H1 (cell line): ENCODE measurements at regions not wholly inside any gene's neighbourhood (a gene's known extent, or its start where the extent isn't known, plus 50 kb on each side); places are given as distances from the start of the nearest gene placed in this dataset.

Experiments used
- NANOG ChIP-seq: IDR thresholded peaks from 2 replicates; pipeline ENCODE4 v1.6.1; 2011; ENCODE audit warnings: low read length, low read depth, mild to moderate bottlenecking, inconsistent platforms; ENCODE audit not compliant: insufficient read depth, poor library complexity, severe bottlenecking

- no peak for TF ChIP-seq NANOG
Observed at GRCh38 chr5:168072665-168073064, 218.8 kb upstream of the WWC1 start (continued).
